Esophagus squamous epithelium (tissue), 5 donors: ENCODE measurements at regions not wholly inside any gene's neighbourhood (a gene's known extent, or its start where the extent isn't known, plus 50 kb on each side); places are given as distances from the start of the nearest gene placed in this dataset.

Source experiments
- DNase-seq: peaks from one replicate; lab custom pipeline; 2025; lab: John Stamatoyannopoulos, UW
- H3K27ac ChIP-seq, 4 donors: fragments of 200-600 bp; sonication (generic); one replicate each; pipeline ENCODE4 v1.5.1; 2016 to 2019; ENCODE audit warnings: mild to moderate bottlenecking in 1 of 4
- H3K27me3 ChIP-seq, 4 donors: fragments of 200-600 bp; sonication (generic); 1 replicate in 3 of 4; 2 replicates in 1 of 4; pipeline versions ENCODE4 v1.5.1 to v1.6.0; 2017 to 2021; ENCODE audit warnings: antibody characterized with exemption in 1 of 4
- H3K36me3 ChIP-seq, 3 donors: fragments of 200-600 bp; sonication (generic); one replicate each; pipeline ENCODE4 v1.5.1; 2016 to 2019
- H3K4me1 ChIP-seq, 3 donors: fragments of 200-600 bp; sonication (generic); one replicate each; pipeline ENCODE4 v1.5.1; 2017 to 2019
- H3K4me3 ChIP-seq, 4 donors: fragments of 200-600 bp; sonication (generic); 1 replicate in 3 of 4; 2 replicates in 1 of 4; pipeline ENCODE4 v1.5.1; 2016 to 2019; ENCODE audit warnings: mild to moderate bottlenecking in 2 of 4, moderate library complexity in 1 of 4
- H3K9me3 ChIP-seq, 3 donors: fragments of 200-600 bp; sonication (generic); one replicate each; pipeline ENCODE4 v1.5.1; 2016 to 2019
- CTCF ChIP-seq, 6 experiments: fragments of 450-650 bp in 4 of 6; fragments of 200-600 bp in 2 of 6; sonication (generic) in 2 of 6; IDR thresholded peaks; one replicate each; pipeline ENCODE4 v1.5.1; 2016 to 2019; ENCODE audit warnings: antibody characterized with exemption in 6 of 6, mild to moderate bottlenecking in 4 of 6, moderate library complexity in 4 of 6
- POLR2A ChIP-seq, 4 donors: fragments of 450-650 bp; IDR thresholded peaks; one replicate each; pipeline ENCODE4 v1.6.1; 2017; ENCODE audit warnings: antibody characterized with exemption in 4 of 4, mild to moderate bottlenecking in 4 of 4, moderate library complexity in 3 of 4
- WGBS, 2 donors: methylation state at CpG; one replicate each; pipeline ENCODE4 v1.1.5; 2018; 5-methylcytosine and 5-hydroxymethylcytosine counted together
- intact Hi-C: fragments of 100-400 bp; cut with DNase I; formaldehyde crosslinking; loops from one replicate; pipeline ENCODE4 v1.15.0; 2022
- donor health status: DM: yes; HTN: yes; CAD: no.

GRCh38 chr2:145055651-145056050, 535.7 kb upstream of the ZEB2 start:
- no peak for TF ChIP-seq CTCF (IDR thresholded peaks at IDR 0.05)
- TF ChIP-seq POLR2A (IDR thresholded peaks at IDR 0.05), result no peak
- no peaks in the 10 kb centered on the region for H3K36me3 ChIP-seq

GRCh38 chr2:145050134-145050533, 530.2 kb upstream of the ZEB2 start:
- H3K27ac ChIP-seq, result no peak overlapping the region
- WGBS, 2 donors, result 82 to 92% methylated on average over 2 of the region's 2 CpGs
- TF ChIP-seq CTCF (IDR thresholded peaks at IDR 0.05) (no peak), POLR2A (IDR thresholded peaks at IDR 0.05) (no peak)
- no peaks in the 10 kb centered on the region for H3K9me3 ChIP-seq
- H3K4me3 ChIP-seq, result no peak overlapping the region
- peaks cover 0 to 18% (median 4%) of the 10 kb centered on the region in 3 donors for H3K4me1 ChIP-seq
- no peak for DNase-seq
- no peaks in the 10 kb centered on the region for H3K27me3 ChIP-seq
- H3K36me3 ChIP-seq, result no peaks in the 10 kb centered on the region
- intact Hi-C loops, result no loop called here

More at GRCh38 chr2:145055651-145056050, 535.7 kb upstream of the ZEB2 start:
- Histone ChIP-seq H3K4me3 (no peak overlapping the region), H3K9me3 (no peaks in the 10 kb centered on the region), H3K27me3 (no peaks in the 10 kb centered on the region), H3K27ac (no peak overlapping the region), H3K4me1 (peaks cover 0 to 19% (median 5%) of the 10 kb centered on the region in 3 donors)
- no peak for DNase-seq
- intact Hi-C loops, result no loop called here

GRCh38 chr2:145049475-145049874, 529.6 kb upstream of the ZEB2 start:
- peaks cover 0 to 21% (median 4%) of the 10 kb centered on the region in 3 donors for H3K4me1 ChIP-seq
- H3K27me3 ChIP-seq, result no peaks in the 10 kb centered on the region
- WGBS, 2 donors, result 23 to 50% methylated on average over 3 of the region's 3 CpGs
- no peak overlapping the region for H3K27ac ChIP-seq
- TF ChIP-seq CTCF (IDR thresholded peaks at IDR 0.05) (no peak), POLR2A (IDR thresholded peaks at IDR 0.05) (no peak)
- DNase-seq, result no peak
- no peaks in the 10 kb centered on the region for H3K36me3 ChIP-seq
- no peak overlapping the region for H3K4me3 ChIP-seq
- intact Hi-C loops, result no loop called here
- H3K9me3 ChIP-seq, result no peaks in the 10 kb centered on the region

GRCh38 chr2:145047554-145047953, 527.6 kb upstream of the ZEB2 start:
- no peaks in the 10 kb centered on the region for H3K36me3 ChIP-seq
- no peaks in the 10 kb centered on the region for H3K9me3 ChIP-seq
- H3K27ac ChIP-seq, result no peak overlapping the region
- intact Hi-C loops, result no loop called here
- TF ChIP-seq CTCF (IDR thresholded peaks at IDR 0.05) (no peak), POLR2A (IDR thresholded peaks at IDR 0.05) (no peak)
- H3K4me1 ChIP-seq, result peaks cover 0 to 34% (median 8%) of the 10 kb centered on the region in 3 donors
- DNase-seq, result no peak
- H3K27me3 ChIP-seq, result no peaks in the 10 kb centered on the region
- H3K4me3 ChIP-seq, result no peak overlapping the region
- 94 to 100% methylated on average over 1 of the region's 1 CpG for WGBS, 2 donors

- DNase-seq, result no peak
Observed at GRCh38 chr2:145044491-145044890, 524.6 kb upstream of the ZEB2 start.

More at GRCh38 chr2:145044491-145044890, 524.6 kb upstream of the ZEB2 start:
- no peaks in the 10 kb centered on the region for H3K36me3 ChIP-seq
- H3K4me3 ChIP-seq, result no peak overlapping the region
- intact Hi-C loops, result no loop called here
- TF ChIP-seq CTCF (IDR thresholded peaks at IDR 0.05) (no peak), POLR2A (IDR thresholded peaks at IDR 0.05) (no peak)
- no peaks in the 10 kb centered on the region for H3K27me3 ChIP-seq
- peaks cover 0 to 23% (median 5%) of the 10 kb centered on the region in 3 donors for H3K4me1 ChIP-seq
- no peak overlapping the region for H3K27ac ChIP-seq
- H3K9me3 ChIP-seq, result no peaks in the 10 kb centered on the region
